Right renal cortex interstitium (tissue), 3 donors: ENCODE measurements at regions not wholly inside any gene's neighbourhood (a gene's known extent, or its start where the extent isn't known, plus 50 kb on each side); places are given as distances from the start of the nearest gene placed in this dataset.
"Not testable (repeated sequence)": the region's sequence is repeated elsewhere in the genome, so short reads cannot be mapped to it uniquely, and the experiment has no call there.

Experiments
- DNase-seq, 3 donors: peaks; one replicate each; pipeline ENCODE4 v3.0.0-alpha.2; 2013; ENCODE audit warnings: low read depth in 3 of 3, low spot score in 2 of 3

DNA sequence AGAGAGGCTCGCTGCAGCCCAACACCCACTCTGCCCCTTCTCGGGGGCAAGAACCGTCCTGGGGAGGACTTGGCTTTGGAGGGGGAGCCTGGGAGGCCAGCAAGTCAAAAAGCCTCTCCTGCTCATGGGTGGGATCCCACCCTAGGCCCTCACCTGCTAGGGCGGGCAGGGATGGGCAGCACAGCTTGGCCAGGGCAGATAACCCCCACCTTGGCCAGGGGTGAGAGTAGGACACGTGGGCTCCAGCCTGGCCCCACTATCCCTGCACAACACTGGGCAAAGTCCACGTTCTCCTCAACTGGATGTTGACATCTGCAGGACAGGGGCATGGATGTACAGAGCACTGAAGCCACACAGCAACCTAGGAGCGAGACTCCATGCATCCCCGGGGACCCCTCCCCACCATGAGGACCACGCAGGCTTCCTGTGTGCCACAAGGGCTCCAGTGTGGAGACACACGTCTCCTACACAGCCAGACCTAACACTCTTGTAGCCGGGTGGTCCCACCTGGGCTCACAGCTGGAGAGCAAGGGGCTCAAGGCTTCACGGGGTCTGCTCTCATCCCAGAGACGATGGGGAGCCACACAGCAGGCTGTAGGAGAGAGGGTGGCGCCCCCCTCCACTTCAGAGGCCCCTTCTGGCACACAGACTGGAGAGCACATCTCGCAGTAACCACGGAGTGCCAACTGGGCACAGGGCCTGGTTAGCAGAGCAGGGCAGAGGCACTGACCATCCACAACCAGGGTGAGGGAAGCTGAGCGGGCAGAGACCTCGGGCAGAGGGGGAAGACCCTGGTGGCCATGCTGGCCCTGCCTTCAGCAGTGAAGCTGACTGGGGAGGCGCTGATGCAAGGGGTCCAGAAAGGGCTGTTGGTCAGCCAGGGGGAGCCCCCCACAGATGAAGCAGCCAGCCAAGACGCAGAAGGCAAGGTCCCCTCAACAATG is 171.1 kb downstream of the CRYBB2 start:
- DNase-seq: no peak

DNA sequence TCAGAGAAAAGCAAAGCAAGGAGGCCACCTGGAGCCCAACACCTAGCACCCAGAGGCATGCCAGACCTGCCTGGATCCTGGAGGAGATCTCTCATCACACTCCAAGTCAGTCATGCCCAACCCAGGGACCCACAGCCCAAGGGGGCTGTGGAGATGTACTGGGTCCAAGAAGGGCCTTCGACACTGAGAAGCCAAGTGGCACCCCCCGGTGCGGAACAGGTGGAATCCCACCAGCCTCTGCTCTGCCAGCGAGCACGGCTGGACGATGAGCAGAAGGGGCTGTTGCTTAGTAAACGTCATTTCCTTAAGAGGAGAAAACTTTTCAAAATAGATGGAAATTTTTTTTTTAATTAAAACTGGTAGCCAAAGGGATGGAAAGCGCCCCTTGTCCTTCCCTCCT is 171.9 kb upstream of the GRK3 start:
- no peak for DNase-seq

DNA sequence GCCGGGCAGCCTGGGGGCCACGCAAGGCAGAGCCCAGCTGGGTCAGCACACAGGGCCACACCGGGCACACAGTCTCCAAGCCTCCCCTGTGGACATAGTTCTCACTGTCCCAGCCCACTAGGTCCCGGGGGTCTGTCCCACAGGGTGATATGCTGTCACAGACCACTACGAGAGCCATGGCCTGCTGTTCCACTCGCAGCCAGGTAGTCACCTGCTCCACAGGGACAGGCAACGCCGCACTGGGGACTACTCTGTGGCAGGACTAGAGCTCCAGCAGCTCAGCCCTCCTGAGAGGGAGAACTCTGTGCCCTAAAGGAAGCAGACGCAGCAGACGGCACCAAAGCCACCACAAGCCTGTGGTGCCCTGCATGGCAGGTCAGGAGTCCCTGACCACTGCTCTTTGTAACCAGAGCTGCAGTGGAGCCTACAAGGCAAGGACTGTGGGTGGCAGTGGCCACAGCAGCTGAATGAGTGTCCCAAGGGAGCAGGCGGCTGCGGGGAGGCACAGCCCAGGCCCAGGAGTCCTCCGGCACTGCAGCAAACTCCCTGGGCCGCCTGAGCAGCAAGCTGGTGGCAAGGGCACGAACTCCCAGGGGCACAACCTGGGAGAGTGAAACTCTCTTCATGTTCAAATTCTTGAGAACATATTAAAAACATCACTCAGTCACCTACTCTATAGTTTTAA is 171.2 kb upstream of the GRK3 start:
- DNase-seq: no peak

DNA sequence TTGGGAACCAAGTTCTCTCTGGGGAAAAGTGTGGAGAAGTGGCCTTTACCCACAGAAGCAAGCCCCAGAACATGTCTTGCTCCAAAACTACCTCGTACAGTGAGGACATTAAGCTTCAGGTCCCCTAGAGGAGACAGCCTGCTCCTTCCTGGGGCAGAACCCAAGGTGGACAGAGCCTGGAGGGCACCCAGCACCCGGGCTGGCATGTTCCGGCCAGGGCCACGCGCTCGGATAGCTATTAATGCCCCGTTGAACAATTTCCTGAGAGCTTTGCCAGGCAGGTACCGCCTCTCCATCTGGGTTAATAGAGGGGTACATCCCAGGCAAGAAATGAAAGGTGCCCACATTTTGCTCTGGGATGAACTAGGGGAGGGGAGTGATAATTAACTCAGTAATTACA is 169.0 kb upstream of the GRK3 start:
- DNase-seq: no peak

DNA sequence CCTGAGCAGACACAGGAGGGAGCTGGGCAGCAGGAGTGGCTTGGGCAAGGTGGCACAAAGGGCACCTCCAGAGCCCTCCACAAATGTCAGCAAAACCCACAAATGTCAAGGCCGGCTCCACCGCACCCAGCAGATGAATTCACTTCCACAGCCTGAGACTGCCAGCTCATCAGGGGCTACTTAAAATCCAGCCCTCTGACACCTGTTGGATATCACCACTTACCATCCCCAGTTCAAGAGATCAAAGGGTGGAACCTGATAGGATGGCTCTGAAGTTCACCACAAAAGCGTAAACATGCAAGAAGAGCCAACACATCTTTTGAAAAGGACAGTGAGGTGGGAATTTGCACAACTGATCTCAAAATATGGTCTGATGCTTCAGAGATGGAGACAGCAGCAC is 168.6 kb upstream of the GRK3 start:
- no peak for DNase-seq

DNA sequence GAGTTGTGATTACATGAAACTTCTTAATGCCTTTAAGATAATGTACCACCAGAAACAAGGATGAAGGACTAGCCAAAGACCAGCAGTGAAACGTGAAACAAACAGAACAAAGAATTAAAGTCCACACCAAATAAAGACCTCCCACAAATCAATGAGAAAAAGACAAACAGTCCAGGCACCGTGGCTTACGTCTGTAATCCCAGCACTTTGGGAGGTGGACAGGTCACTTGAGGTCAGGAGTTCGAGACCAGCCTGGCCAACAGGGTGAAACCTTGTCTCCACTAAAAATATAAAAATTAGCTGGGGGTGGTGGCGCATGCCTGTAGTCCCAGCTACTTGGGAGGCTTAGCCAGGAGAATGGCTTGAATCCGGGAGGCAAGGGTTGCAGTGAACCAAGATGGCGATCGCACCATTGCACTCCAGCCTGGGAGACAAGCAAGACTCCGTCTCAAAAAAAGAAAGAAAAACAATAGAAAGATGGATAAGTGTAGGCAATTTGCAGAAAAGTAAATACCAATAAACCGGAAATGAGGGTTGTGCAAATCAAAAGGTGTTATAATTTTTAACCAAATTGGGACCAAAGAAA is 167.8 kb upstream of the GRK3 start:
- no peak for DNase-seq

DNA sequence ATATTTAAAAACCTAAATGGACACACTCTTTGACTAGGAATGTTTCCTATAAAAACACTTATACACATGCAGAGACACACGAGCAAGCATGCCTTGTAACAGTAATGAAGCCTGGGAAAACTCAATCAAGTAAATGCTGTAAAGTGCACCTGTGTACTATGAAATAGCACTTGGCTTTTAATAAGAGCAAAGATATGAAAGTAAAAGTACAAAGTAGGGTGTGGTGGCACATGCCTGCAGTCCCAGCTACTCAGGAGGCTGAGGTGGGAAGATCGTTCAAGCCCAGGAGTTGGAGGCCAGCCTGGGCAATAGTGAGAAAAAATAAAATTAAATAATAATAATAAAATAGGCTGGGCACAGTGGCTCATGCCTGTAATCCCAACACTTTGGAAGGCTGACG is 166.9 kb upstream of the GRK3 start:
- DNase-seq: no peak

DNA sequence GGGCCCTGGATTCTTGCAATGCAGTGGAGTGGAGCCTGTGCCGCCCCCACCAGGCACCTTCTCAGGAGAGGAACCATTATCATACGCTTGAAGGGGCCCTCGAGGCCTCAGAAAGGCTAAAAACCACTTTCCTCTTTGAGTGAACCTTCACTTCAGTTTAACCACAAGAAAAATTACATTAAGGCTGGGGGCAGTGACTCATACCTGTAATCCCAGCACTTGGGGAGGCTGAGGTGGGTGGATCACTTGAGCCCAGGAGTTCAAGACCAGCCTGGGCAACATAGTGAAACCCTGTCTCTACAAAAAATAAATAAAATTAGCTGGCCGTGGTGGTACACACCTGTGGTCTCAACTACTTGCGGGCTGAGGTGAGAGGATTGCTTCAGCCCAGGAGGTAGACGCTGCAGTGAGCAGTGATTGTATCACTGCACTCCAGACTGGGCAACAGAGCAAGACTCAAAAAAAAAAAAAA is 165.8 kb upstream of the GRK3 start:
- not testable (repeated sequence) for DNase-seq

DNA sequence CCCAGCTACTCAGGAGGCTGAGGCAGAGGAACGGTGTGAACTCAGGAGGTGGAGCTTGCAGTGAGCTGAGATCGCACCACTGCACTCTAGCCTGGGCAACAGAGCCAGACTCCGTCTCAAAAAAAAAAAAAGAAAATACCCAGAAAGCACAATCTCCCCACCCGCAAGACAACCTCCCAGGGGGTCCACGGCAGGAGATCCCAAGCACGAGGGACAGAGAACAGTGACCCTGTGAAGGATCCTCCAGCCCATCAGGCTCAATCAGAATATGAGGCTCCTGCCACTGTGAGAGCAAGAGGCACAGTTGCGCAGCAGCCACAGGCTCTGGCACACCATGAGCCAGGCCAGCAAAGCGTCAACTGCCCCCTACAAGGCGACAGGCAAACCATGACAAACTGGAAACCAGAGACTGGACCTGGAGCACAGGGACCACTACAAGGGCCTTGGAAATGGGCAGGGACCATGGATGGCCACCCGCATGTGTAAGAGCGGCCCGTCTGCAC is 164.8 kb upstream of the GRK3 start:
- no peak for DNase-seq

DNA sequence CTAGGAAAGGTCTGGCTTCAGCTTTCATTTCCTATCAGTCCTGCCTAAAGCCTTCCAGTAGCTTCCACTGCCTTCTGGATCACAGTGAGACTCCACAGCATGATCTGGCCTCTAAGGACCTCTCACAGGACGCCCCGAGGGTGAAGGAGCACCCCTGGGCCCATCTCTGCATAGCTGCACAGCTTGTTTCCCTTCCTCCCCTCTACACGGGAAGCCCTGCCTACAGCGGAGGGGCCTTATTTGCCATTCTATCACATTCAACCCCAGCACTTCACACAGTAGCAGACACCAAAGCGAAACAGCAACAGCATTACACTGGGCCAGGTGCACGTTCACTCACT is 162.3 kb upstream of the GRK3 start:
- DNase-seq: no peak

DNA sequence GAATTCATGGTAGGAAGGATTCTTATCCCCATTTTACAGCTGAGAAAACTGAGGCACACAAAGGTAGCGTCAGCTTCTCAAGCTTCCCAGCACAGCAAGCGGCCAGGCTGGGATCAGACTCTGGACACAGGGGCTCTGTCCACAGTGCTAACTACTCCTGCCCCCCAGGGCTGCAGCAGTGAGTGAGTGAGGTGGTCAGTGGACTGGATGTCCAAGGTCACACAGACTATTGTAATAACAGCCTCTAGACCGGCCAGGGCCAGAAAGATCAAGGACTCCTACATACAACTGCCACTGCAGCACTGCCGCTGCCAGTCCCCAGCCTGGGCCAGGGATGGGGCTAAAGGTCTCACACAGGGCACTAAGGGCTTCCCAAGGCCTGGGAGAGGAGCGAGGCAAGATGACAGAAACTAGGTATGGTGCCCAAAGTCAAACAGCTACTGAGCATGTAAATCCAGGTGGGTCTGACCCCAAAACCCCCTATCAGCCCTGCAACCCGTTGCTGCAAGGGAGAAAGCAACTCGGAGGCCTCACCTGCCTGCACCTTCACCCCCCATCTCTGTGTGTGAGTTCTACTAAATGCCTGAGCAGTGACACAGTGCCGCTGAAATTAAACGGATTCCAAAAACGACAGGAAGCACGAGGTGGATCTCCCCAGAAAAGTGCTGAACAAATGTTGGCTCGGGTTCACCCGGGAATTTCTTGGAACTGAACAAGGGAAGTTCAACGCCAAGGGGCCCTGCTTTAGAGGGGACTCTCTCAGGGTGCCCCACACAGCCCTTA is 161.8 kb upstream of the GRK3 start:
- no peak for DNase-seq

DNA sequence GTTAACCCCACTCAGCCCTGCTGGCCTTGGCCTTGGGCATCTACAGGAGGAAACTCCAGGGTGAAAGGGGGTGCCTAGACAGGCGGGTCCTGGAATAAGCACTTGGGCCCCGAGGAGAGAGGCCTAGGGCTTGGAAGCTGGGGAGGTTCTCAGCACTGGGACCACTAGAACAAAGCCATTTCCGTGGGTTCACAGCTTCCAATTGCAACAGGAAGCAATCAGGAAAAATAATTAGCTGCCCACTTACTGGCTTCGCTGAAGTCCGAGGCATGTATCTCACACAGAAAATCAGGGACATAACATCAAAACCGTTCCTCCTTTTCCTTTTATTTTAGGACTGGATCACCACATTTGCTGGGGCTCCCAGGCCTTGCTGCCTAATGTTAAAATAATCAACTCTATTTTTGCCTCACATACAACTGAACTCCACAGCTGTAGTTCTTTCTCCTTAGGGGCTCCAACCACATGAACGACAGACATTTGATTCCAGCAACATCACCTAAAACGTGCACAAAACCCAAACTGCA is 161.1 kb upstream of the GRK3 start:
- no peak for DNase-seq

DNA sequence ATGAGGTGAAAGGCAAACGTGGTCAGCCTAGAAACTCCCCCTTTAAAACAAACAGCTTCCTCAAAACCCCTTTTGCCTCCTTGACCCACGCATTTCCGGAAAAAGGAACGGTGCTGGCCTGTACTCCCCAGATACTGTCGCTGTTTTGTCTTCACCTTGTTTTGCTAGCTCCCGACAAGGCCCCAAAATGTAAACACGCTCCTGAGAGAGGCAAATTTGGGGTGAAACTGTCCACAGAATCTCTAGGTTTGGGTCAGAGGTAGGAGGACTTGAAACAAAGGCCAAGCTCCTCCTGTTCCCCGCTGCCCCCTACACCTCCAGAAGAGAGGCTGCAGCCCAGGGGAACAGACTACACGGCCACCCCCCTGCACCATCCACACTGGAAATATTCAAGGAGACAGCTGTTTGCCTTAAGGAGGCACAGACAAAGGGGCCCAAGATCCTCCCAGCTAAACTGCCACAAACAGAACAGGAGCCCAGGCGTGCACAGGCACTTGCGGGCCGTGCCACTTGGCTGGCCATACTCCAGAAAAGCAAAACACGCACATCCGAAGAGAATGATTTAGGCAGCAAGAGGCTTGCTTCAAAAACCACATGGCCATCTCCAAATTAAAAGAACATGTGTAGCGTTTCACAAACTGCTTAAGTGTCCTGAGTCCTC is 160.5 kb upstream of the GRK3 start:
- no peak for DNase-seq

DNA sequence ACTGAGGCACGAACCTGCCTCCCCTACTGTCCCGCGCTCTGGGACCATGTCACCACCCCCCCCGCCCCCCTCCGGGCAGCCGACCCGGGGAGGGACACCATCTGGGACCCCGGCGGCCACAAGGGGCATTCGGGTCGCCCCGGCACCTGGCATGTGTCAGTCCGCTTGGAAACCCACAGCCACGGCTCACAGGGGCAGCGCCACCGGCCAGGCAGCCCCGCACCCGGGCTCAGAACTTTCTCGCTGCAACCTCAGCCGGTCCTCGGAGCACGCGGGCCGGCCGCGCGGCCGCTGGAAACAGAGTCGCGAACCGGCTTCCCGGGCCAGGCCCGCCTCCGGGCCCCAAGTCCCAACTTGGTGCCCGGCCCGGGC is 159.9 kb upstream of the GRK3 start:
- no peak for DNase-seq

DNA sequence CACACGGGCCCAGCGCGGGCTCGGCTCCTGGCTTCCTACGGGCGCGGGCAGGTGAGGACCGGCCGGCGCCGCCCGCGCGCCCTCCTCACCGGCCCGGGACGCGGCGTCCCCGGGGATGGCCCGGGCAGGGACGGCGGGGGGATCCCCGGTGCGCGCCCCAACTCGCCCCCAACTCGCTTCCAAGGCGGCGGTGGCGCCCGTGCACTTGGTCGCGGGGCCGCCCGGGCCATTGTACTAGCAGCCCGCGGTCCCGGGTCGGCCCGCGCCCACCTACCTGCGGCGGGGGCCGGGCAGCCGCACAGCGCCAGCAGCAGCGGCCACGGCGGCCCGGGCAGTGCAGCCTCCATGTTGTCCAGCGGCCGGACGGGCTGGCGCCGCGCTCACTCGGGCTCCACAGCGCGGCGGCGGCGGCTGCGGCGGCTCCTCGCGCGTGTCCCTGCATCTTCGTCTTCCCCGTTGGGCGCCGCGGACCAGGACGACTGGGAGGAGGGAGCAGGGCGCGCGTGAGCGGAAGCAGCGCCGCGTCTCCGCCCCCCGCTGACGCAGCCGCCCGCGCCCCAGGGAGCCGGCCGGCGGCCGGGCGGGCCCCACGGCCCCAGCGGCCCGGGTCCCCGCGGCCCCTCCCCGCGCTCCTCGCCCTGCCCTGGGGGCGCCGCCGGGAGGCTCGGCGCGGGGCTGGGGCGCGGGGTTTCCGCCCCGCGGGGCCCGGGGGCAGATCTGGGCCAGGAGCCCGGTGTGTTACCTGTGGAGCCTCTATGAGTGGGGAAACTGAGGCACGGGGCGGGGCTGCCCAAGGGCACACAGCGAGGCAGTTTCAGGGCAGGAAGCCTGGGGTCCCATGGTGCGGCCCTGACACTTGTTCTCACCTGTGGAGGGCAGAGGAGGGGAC is 159.3 kb upstream of the GRK3 start:
- DNase-seq: no peak

DNA sequence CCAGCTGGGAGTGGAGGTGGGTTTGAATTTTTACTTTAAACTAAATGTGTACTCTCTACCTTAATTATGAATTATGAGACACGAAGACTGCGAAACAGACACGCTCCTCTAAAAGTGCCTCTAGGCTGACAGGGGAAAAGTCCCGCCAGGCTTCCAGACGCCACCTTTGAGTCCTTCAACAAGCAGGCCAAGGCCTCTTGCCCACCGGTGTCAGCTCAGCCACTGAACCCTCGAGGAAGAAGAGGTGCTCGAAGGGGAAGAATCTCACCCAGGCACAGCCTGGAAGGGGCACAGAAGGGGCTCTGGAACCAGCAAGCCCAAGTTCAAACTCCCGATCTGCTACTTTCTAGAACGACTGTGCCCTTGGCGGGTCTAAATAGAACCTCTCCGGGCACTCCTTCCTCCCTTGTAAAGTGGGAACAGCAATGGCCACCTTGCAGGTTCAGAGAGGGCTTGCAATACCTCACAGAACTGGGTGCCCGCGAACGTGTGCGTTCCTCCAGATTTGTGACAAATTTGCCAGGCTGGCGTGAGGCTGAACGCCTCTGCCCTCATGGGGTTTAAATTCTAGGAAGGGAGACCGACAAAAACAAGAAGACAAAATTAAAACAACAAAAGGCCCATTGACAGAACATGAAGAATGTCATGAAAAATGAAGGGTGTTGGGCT is 158.5 kb upstream of the GRK3 start:
- DNase-seq: no peak

DNA sequence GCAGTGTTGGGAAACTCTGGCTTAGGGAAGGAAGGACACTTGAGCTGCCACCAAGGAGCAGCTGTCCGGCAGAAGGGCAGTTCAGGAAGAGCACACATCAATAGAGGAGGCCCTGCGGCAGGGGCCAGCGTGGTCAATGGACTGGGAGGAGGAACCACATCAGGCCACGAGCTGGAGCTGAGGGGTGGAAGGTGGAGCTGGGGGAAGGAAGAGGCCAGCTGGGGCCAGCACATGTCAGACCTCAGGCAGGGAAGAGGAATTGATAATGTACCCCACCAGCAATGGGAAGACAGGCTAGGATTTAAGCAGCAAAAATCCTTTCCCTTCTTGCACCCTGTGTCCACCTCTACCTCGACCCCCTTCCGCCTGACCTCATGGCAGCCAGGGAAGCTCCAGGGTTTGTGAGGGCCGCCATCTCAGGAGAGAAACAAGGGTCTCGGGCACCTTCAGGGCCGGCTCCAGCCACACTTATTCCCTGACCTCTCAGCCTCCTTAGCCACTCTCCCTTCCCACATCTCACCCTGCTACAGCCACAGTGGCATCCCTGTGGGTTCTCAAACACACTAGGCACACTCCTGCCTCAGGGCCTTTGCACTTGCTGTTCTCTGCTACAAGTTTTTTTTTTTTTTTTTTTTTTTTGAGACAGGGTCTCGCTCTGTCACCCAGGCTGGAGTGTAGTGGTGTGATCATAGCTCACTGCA is 157.8 kb upstream of the GRK3 start:
- DNase-seq: no peak
